HepG2 (cell line): ENCODE measurements at regions not wholly inside any gene's neighbourhood (a gene's known extent, or its start where the extent isn't known, plus 50 kb on each side); places are given as distances from the start of the nearest gene placed in this dataset.

Experiments used
- ATAC-seq: fragments of 200-7000 bp; cut with Tn5 transposase; 3 replicates; pipeline ENCODE4 v1.9.1; 2020; ENCODE audit warnings: mild to moderate bottlenecking, moderate library complexity
- BruUV-seq: library from RNA; stranded (reverse); fragments of 400-500 nt; replicated peaks from 2 replicates; lab custom pipeline; 2021; lab: Mats Ljungman, UMichigan
- CTCF ChIA-PET: fragments of 300-600 bp; formaldehyde crosslinking; extraction: SDS; loops from one replicate; lab custom pipeline; 2021; ENCODE audit warnings: low total read pairs, inconsistent platforms, low intra/inter-chr PET ratio; lab: Yijun Ruan, JAX
- POLR2A ChIA-PET: fragments of 350-600 bp; sonication (Branson Sonifier 250); formaldehyde crosslinking; loops from one replicate; lab custom pipeline; 2020; ENCODE audit warnings: antibody characterized with exemption, inconsistent platforms; lab: Yijun Ruan, JAX
- DNase-seq: peaks from one replicate; pipeline ENCODE4 v3.0.0-alpha.2; 2015; ENCODE audit warnings: low spot score
- FAIRE-seq: peaks from 3 replicates; lab custom pipeline; 2011; peaks lifted over from hg19 to GRCh38; lab: Jason Lieb, UNC
- H2AFZ ChIP-seq: one replicate; pipeline ENCODE4 v1.6.1; 2011; ENCODE audit warnings: low read length, inconsistent platforms
- H3K27ac ChIP-seq: fragments of 300-600 bp; 3 replicates; pipeline ENCODE4 v1.8.0; 2011; ENCODE audit warnings: mixed run types, mild to moderate bottlenecking, mixed read lengths, low read length, inconsistent platforms; ENCODE audit not compliant: insufficient read depth; ENCODE audit errors: extremely low read length
- H3K27me3 ChIP-seq, 2 experiments: fragments of 200-600 bp in 1 of 2; 2 replicates in 1 of 2; 3 replicates in 1 of 2; pipeline versions ENCODE4 v1.6.0 to v1.8.0; 2011; ENCODE audit warnings: low read length in 2 of 2, mild to moderate bottlenecking in 2 of 2, moderate library complexity in 2 of 2, inconsistent platforms in 1 of 2; ENCODE audit not compliant: insufficient read depth in 2 of 2, control insufficient read depth in 1 of 2
- H3K36me3 ChIP-seq, 2 experiments: fragments of 200-600 bp in 1 of 2; replicated peaks in 1 of 2; 2 replicates in 1 of 2; 3 replicates in 1 of 2; pipeline versions ENCODE4 v1.5.1 to v1.8.0; 2011; ENCODE audit warnings: low read length in 2 of 2, inconsistent platforms in 1 of 2; ENCODE audit not compliant: insufficient read depth in 2 of 2, control insufficient read depth in 1 of 2
- H3K4me1 ChIP-seq: 2 replicates; pipeline ENCODE4 v1.5.1; 2012; ENCODE audit warnings: low read length, inconsistent platforms; ENCODE audit not compliant: insufficient read depth
- H3K4me2 ChIP-seq: 2 replicates; pipeline ENCODE4 v1.6.0; 2011; ENCODE audit warnings: low read depth, low read length, inconsistent platforms
- H3K4me3 ChIP-seq, 3 experiments: fragments of 200-600 bp in 1 of 3; sonication (generic), shearing (Covaris generic) in 1 of 3; replicated peaks in 1 of 3; 2 replicates each; pipeline ENCODE4 v1.5.1; 2011 to 2016; ENCODE audit warnings: low read length in 3 of 3, inconsistent platforms in 2 of 3, low read depth in 2 of 3, mild to moderate bottlenecking in 2 of 3, control low read depth in 1 of 3, mixed read lengths in 1 of 3; ENCODE audit not compliant: insufficient read depth in 1 of 3
- H3K79me2 ChIP-seq: one replicate; pipeline ENCODE4 v1.6.1; 2011; ENCODE audit warnings: low read length, inconsistent platforms; ENCODE audit not compliant: insufficient read depth
- H3K9ac ChIP-seq: 2 replicates; pipeline ENCODE4 v1.6.0; 2011; ENCODE audit warnings: mild to moderate bottlenecking, low read depth, low read length, inconsistent platforms; ENCODE audit not compliant: insufficient read depth
- H3K9me3 ChIP-seq: 2 replicates; pipeline ENCODE4 v1.5.1; 2012; ENCODE audit warnings: mild to moderate bottlenecking, low read length
- H4K20me1 ChIP-seq: 2 replicates; pipeline ENCODE4 v1.6.0; 2011; ENCODE audit warnings: inconsistent platforms, mild to moderate bottlenecking, low read length, moderate library complexity; ENCODE audit not compliant: insufficient read depth
- ATF7 ChIP-seq, 2 experiments: fragments of 450-650 bp in 1 of 2; sonication (generic) in 1 of 2; formaldehyde crosslinking in 1 of 2; IDR thresholded peaks; 2 replicates each; pipeline versions ENCODE4 v1.4.0 to v1.6.1; 2016 to 2020; ENCODE audit warnings: antibody characterized with exemption in 1 of 2, mild to moderate bottlenecking in 1 of 2, missing genetic modification reagents in 1 of 2
- CREM ChIP-seq, 2 experiments: sonication (generic) in 1 of 2; formaldehyde crosslinking in 1 of 2; IDR thresholded peaks; 2 replicates each; pipeline versions ENCODE4 v1.4.0 to v1.6.1; 2016 to 2020; ENCODE audit warnings: antibody characterized with exemption in 1 of 2, mild to moderate bottlenecking in 1 of 2, missing genetic modification reagents in 1 of 2
- HMG20A ChIP-seq: IDR thresholded peaks from 2 replicates; pipeline ENCODE4 v1.6.1; 2016; ENCODE audit warnings: borderline replicate concordance
- HMG20B ChIP-seq: conservative IDR thresholded peaks from 2 replicates; pipeline ENCODE4 v1.6.1; 2016; ENCODE audit warnings: missing genetic modification reagents, missing compliant biosample characterization
- ISL2 ChIP-seq: sonication (generic); formaldehyde crosslinking; IDR thresholded peaks from 2 replicates; pipeline ENCODE4 v1.5.0; 2020; ENCODE audit warnings: missing genetic modification reagents
- SAP130 ChIP-seq: IDR thresholded peaks from 2 replicates; pipeline ENCODE4 v1.6.1; 2016; ENCODE audit warnings: low read depth
- ZNF629 ChIP-seq: sonication (generic); formaldehyde crosslinking; conservative IDR thresholded peaks from 2 replicates; pipeline ENCODE4 v1.5.0; 2020; ENCODE audit warnings: missing genetic modification reagents
- WGBS: methylation state at CpG from one replicate; pipeline ENCODE4 v1.1.6; 2017; ENCODE audit warnings: low lambda C conversion rate; 5-methylcytosine and 5-hydroxymethylcytosine counted together
- in situ Hi-C: cut with HindIII; loops from 2 replicates; pipeline ENCODE4 v1.10.0; 2017; ENCODE audit warnings: low pct_unique_long_range_greater_than_20kb; ENCODE audit not compliant: extremely low pct_ligation_motif_present
- intact Hi-C: fragments of 100-400 bp; cut with micrococcal nuclease; formaldehyde crosslinking; loops from one replicate; pipeline ENCODE4 v1.10.0; 2022; ENCODE audit not compliant: unreplicated experiment
- TF ChIP-seq, protein P1 (sequence below): sonication (generic); formaldehyde crosslinking; IDR thresholded peaks from 2 replicates; pipeline ENCODE4 v1.4.0; 2020; ENCODE audit warnings: missing genetic modification reagents, borderline replicate concordance
- TF ChIP-seq, protein P2 (sequence below): sonication (generic); formaldehyde crosslinking; IDR thresholded peaks from 2 replicates; pipeline ENCODE4 v1.4.0; 2020; ENCODE audit warnings: missing genetic modification reagents
- TF ChIP-seq, protein P3 (sequence below): sonication (generic); formaldehyde crosslinking; IDR thresholded peaks from 2 replicates; pipeline ENCODE4 v1.4.0; 2020; ENCODE audit warnings: missing genetic modification reagents

DNA sequence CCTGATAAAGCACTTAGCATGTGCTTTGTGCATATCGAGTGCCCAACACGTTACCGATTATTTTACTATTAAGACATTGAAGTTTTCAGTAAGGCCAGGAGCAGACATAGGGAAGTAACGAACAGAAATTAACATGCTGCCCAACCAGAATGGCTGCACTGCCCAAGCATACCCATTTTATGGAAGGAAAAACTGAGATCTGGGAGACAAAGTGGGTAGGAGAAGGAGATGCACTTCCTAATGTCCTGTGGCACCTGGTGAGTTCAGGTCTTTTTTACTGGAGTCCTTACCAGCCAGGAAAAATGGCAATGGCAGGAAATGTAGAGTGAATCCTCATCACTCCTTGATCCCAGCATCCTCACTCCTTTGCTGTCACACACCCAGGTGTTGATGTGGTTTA, 768.5 kb downstream of the MED13L start:
- TF ChIP-seq, protein P1, sequence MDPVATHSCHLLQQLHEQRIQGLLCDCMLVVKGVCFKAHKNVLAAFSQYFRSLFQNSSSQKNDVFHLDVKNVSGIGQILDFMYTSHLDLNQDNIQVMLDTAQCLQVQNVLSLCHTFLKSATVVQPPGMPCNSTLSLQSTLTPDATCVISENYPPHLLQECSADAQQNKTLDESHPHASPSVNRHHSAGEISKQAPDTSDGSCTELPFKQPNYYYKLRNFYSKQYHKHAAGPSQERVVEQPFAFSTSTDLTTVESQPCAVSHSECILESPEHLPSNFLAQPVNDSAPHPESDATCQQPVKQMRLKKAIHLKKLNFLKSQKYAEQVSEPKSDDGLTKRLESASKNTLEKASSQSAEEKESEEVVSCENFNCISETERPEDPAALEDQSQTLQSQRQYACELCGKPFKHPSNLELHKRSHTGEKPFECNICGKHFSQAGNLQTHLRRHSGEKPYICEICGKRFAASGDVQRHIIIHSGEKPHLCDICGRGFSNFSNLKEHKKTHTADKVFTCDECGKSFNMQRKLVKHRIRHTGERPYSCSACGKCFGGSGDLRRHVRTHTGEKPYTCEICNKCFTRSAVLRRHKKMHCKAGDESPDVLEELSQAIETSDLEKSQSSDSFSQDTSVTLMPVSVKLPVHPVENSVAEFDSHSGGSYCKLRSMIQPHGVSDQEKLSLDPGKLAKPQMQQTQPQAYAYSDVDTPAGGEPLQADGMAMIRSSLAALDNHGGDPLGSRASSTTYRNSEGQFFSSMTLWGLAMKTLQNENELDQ (CRISPR knock-in tag): no peak
- TF ChIP-seq ZNF629 (CRISPR knock-in tag): peak; percentile 83
- TF ChIP-seq, all 625 proteins: peak for 1
- 0 out of 5 replicates have a peak, but pooled peaks cover 0 to 4% of the 10 kb centered on the region in 2 experiments for H3K27me3 ChIP-seq
- ATAC-seq (no peak), DNase-seq (no peak), FAIRE-seq (no peak)
- peaks cover 8% of the 10 kb centered on the region for H3K9me3 ChIP-seq
- H3K9ac ChIP-seq: no peak overlapping the region
- H3K4me1 ChIP-seq: peaks cover 30% of the 10 kb centered on the region
- no peaks in the 10 kb centered on the region for H4K20me1 ChIP-seq
- H2AFZ ChIP-seq: no peak overlapping the region
- no peak overlapping the region for H3K27ac ChIP-seq
- CTCF ChIA-PET: no interaction called here
- no peaks in the 10 kb centered on the region for H3K79me2 ChIP-seq
- H3K4me2 ChIP-seq: no peak overlapping the region
- POLR2A ChIA-PET: no interaction called here
- H3K4me3 ChIP-seq: no peak overlapping the region
- no TSS peak for BruUV-seq
- WGBS: 77% methylated on average over 4 of the region's 4 CpGs
- intact Hi-C loops: loop anchor here (2.0 kb wide), 1 partner anchor 86 kb away; no protein-coding TSS in a partner anchor
- in situ Hi-C loops: no loop called here
- H3K36me3 ChIP-seq: no peaks in the 10 kb centered on the region

DNA sequence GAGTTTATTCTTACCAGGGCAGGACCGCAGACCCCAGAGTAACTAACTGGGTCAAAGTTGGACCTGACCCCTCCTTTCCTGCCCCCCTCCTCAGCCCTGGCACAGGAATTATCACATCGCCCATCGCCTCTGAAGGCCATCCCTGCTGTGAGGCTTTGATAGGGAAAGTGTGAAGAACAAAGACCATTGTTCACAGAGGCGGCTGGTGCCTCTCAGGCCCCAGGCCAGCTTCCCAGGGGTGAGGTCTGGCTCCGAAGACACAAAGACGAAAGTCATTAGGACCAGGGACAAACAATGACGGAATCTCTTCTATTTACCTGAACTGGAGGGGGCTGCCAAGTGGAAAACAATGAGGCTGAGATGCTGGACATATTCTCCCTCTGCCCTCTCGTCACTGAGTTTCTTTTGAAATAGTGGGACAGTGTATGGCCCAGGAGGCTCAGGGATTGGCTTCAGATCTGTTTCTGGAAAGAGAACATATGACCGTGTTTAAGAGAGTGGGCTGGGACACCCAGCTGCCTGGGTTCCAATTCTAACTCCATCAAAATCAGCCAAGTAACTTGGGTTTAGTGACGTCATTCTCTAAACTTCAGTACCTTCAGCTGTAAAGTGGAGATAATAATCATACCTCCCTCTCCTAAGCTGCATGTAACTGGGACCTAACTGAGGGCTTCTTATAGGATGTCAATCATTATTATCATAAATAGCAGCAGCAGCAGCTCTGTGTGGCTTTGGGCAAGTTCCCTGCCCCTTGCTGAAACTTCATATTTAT, 769.4 kb downstream of the MED13L start:
- Histone ChIP-seq H3K9ac (no peak overlapping the region), H2AFZ (no peak overlapping the region), H3K4me3 (no peak overlapping the region; a peak in 1 of 6 replicates), H3K4me2 (peak overlapping the region; percentile 49), H3K4me1 (peaks cover 30% of the 10 kb centered on the region), H3K36me3 (no peaks in the 10 kb centered on the region), H3K9me3 (peaks cover 6% of the 10 kb centered on the region), H3K27me3 (0 out of 5 replicates have a peak, but pooled peaks cover 0 to 4% of the 10 kb centered on the region in 2 experiments), H3K27ac (peak overlapping the region; percentile 9), H4K20me1 (no peaks in the 10 kb centered on the region), H3K79me2 (no peaks in the 10 kb centered on the region)
- peak; percentile 77 for FAIRE-seq
- ChIA-PET POLR2A (no interaction called here), CTCF (no interaction called here)
- in situ Hi-C loops: no loop called here
- WGBS: 2% methylated on average over 8 of the region's 10 CpGs
- no TSS peak for BruUV-seq
- intact Hi-C loops: loop anchor here (2.0 kb wide), 1 partner anchor 85 kb away; no protein-coding TSS in a partner anchor
- DNase-seq: peak; percentile 94
- ATAC-seq: peak; percentile 88
- peak; percentile 98 for TF ChIP-seq ATF7 (IDR thresholded peaks at IDR 0.05)
- no peak for TF ChIP-seq ATF7 (CRISPR knock-in tag; IDR thresholded peaks at IDR 0.05)
- 0 out of 2 replicates have a peak, but pooled peaks have one; percentile 15 for TF ChIP-seq SAP130 (CRISPR knock-in tag)
- peak; percentile 42 for TF ChIP-seq CREM (IDR thresholded peaks at IDR 0.05)
- no peak for TF ChIP-seq CREM (CRISPR knock-in tag; IDR thresholded peaks at IDR 0.05)
- peak; percentile 32; the same call in 1 of the 2 replicates for TF ChIP-seq ISL2
- TF ChIP-seq HMG20A: peak; percentile 47; the same call in 1 of the 2 replicates
- TF ChIP-seq, protein P2, sequence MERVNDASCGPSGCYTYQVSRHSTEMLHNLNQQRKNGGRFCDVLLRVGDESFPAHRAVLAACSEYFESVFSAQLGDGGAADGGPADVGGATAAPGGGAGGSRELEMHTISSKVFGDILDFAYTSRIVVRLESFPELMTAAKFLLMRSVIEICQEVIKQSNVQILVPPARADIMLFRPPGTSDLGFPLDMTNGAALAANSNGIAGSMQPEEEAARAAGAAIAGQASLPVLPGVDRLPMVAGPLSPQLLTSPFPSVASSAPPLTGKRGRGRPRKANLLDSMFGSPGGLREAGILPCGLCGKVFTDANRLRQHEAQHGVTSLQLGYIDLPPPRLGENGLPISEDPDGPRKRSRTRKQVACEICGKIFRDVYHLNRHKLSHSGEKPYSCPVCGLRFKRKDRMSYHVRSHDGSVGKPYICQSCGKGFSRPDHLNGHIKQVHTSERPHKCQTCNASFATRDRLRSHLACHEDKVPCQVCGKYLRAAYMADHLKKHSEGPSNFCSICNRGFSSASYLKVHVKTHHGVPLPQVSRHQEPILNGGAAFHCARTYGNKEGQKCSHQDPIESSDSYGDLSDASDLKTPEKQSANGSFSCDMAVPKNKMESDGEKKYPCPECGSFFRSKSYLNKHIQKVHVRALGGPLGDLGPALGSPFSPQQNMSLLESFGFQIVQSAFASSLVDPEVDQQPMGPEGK (CRISPR knock-in tag): peak; percentile 69
- TF ChIP-seq, protein P3, sequence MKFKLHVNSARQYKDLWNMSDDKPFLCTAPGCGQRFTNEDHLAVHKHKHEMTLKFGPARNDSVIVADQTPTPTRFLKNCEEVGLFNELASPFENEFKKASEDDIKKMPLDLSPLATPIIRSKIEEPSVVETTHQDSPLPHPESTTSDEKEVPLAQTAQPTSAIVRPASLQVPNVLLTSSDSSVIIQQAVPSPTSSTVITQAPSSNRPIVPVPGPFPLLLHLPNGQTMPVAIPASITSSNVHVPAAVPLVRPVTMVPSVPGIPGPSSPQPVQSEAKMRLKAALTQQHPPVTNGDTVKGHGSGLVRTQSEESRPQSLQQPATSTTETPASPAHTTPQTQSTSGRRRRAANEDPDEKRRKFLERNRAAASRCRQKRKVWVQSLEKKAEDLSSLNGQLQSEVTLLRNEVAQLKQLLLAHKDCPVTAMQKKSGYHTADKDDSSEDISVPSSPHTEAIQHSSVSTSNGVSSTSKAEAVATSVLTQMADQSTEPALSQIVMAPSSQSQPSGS (CRISPR knock-in tag): 0 out of 2 replicates have a peak, but pooled peaks have one; percentile 27
- 0 out of 2 replicates have a peak, but pooled peaks have one; percentile 59 for TF ChIP-seq HMG20B (CRISPR knock-in tag)
